Mammary epithelial cell (primary cell): ENCODE measurements at regions not wholly inside any gene's neighbourhood (a gene's known extent, or its start where the extent isn't known, plus 50 kb on each side); places are given as distances from the start of the nearest gene placed in this dataset.

Experiments
- EZH2 ChIP-seq: IDR thresholded peaks from 2 replicates; pipeline ENCODE4 v1.6.1; 2012; ENCODE audit warnings: low read length, inconsistent platforms, borderline replicate concordance
- TF ChIP-seq, protein P1 (sequence below), 2 donors: IDR thresholded peaks in 1 of 2; conservative IDR thresholded peaks in 1 of 2; 2 replicates each; pipeline ENCODE4 v1.5.1; 2011 to 2012; ENCODE audit warnings: inconsistent platforms in 2 of 2, low read length in 2 of 2, mild to moderate bottlenecking in 2 of 2, control low read depth in 1 of 2, low read depth in 1 of 2; ENCODE audit not compliant: insufficient read depth in 1 of 2; ENCODE audit errors: extremely low read depth in 1 of 2

DNA sequence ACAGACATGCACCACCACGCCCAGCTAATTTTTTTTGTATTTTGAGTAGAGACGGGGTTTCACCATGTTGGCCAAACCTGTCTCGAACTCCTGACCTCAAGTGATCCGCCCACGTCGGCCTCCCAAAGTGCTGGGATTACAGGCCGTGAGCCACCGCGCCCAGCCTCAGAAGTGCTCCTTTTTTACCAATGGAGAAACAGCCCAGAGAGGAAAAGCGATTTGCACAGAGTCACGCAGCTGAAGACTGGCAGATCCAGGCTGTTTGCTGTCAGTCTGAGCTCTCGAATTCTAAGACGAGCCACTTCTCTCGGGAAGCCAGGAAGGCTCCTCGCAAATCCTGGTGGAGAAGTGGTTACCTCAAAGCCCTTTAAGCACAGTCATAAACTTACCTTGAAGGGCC lies 57.4 kb upstream of the SDK1 start:
- TF ChIP-seq, protein P1, sequence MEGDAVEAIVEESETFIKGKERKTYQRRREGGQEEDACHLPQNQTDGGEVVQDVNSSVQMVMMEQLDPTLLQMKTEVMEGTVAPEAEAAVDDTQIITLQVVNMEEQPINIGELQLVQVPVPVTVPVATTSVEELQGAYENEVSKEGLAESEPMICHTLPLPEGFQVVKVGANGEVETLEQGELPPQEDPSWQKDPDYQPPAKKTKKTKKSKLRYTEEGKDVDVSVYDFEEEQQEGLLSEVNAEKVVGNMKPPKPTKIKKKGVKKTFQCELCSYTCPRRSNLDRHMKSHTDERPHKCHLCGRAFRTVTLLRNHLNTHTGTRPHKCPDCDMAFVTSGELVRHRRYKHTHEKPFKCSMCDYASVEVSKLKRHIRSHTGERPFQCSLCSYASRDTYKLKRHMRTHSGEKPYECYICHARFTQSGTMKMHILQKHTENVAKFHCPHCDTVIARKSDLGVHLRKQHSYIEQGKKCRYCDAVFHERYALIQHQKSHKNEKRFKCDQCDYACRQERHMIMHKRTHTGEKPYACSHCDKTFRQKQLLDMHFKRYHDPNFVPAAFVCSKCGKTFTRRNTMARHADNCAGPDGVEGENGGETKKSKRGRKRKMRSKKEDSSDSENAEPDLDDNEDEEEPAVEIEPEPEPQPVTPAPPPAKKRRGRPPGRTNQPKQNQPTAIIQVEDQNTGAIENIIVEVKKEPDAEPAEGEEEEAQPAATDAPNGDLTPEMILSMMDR (conservative IDR thresholded peaks at IDR 0.05 in 1 of 2, IDR thresholded peaks at IDR 0.05 in 1 of 2; ENCODE audit: extremely low read depth in 1 of 2, insufficient read depth in 1 of 2, low read depth in 1 of 2, low read length in 2 of 2), result no peak
- no peak for TF ChIP-seq EZH2
